NCI-H69 (cell line): ENCODE measurements at regions not wholly inside any gene's neighbourhood (a gene's known extent, or its start where the extent isn't known, plus 50 kb on each side); places are given as distances from the start of the nearest gene placed in this dataset.

Experiments used
- DNase-seq: peaks from one replicate; lab custom pipeline; 2025; lab: John Stamatoyannopoulos, UW

- no peak for DNase-seq
These were observed 828.8 kb upstream of the SEL1L start for GRCh38 chr14:82362452-82362851.

GRCh38 chr14:82365471-82365870 is 831.8 kb upstream of the SEL1L start:
- no peak for DNase-seq

GRCh38 chr14:82366803-82367202 is 833.1 kb upstream of the SEL1L start:
- DNase-seq: peak; percentile 50

GRCh38 chr14:82379291-82379690 is 845.6 kb upstream of the SEL1L start:
- no peak for DNase-seq

- peak; percentile 90 for DNase-seq
These were observed 851.4 kb upstream of the SEL1L start for GRCh38 chr14:82385048-82385447.

GRCh38 chr14:82387699-82388098 is 854.0 kb upstream of the SEL1L start:
- DNase-seq: no peak

- DNase-seq: no peak
These were observed 854.8 kb upstream of the SEL1L start for GRCh38 chr14:82388488-82388887.

- DNase-seq: no peak
These were observed 856.9 kb upstream of the SEL1L start for GRCh38 chr14:82390586-82390985.

GRCh38 chr14:82394916-82395315 is 861.3 kb upstream of the SEL1L start:
- peak; percentile 79 for DNase-seq

- peak; percentile 32 for DNase-seq
These were observed 864.6 kb upstream of the SEL1L start for GRCh38 chr14:82398256-82398655.

- DNase-seq: no peak
These were observed 870.3 kb upstream of the SEL1L start for GRCh38 chr14:82403987-82404386.

GRCh38 chr14:82410064-82410463 is 876.4 kb upstream of the SEL1L start:
- no peak for DNase-seq

- no peak for DNase-seq
These were observed 877.6 kb upstream of the SEL1L start for GRCh38 chr14:82411298-82411697.

GRCh38 chr14:82412545-82412944 is 878.9 kb upstream of the SEL1L start:
- DNase-seq: no peak

- no peak for DNase-seq
These were observed 881.3 kb upstream of the SEL1L start for GRCh38 chr14:82414853-82415539.

GRCh38 chr14:82419933-82420332 is 886.3 kb upstream of the SEL1L start:
- DNase-seq: no peak

- DNase-seq: no peak
These were observed 887.2 kb upstream of the SEL1L start for GRCh38 chr14:82420871-82421270.

- no peak for DNase-seq
These were observed 887.6 kb upstream of the SEL1L start for GRCh38 chr14:82421286-82421685.

GRCh38 chr14:82422230-82422629 is 888.6 kb upstream of the SEL1L start:
- DNase-seq: peak; percentile 87

GRCh38 chr14:82425261-82425660 is 891.6 kb upstream of the SEL1L start:
- DNase-seq: no peak

GRCh38 chr14:82431031-82431430 is 897.4 kb upstream of the SEL1L start:
- peak; percentile 76 for DNase-seq

- no peak for DNase-seq
These were observed 898.9 kb upstream of the SEL1L start for GRCh38 chr14:82432301-82433105.

- DNase-seq: no peak
These were observed 904.8 kb upstream of the SEL1L start for GRCh38 chr14:82438436-82438835.

GRCh38 chr14:82441270-82441669 is 907.6 kb upstream of the SEL1L start:
- DNase-seq: no peak
